Calu3 (cell line): ENCODE measurements at regions not wholly inside any gene's neighbourhood (a gene's known extent, or its start where the extent isn't known, plus 50 kb on each side); places are given as distances from the start of the nearest gene placed in this dataset.

Source experiments
- BruUV-seq: library from RNA; stranded (reverse); fragments of 400-500 nt; replicated peaks from 2 replicates; lab custom pipeline; 2021; lab: Mats Ljungman, UMichigan
- CTCF ChIA-PET: fragments of 300-600 bp; sonication (Branson Sonifier 250); formaldehyde crosslinking; loops from one replicate; lab custom pipeline; 2022; ENCODE audit warnings: antibody characterized with exemption; lab: Charles Lee
- DNase-seq: peaks from one replicate; pipeline ENCODE4 v3.0.0; 2022
- H3K27ac Mint-ChIP-seq: one replicate; pipeline ENCODE4 v1.8.0; 2022; ENCODE audit warnings: mixed read lengths; ENCODE audit not compliant: unreplicated experiment
- H3K27me3 Mint-ChIP-seq: one replicate; pipeline ENCODE4 v1.8.0; 2022; ENCODE audit warnings: mixed read lengths; ENCODE audit not compliant: unreplicated experiment
- H3K36me3 Mint-ChIP-seq: one replicate; pipeline ENCODE4 v1.8.0; 2022; ENCODE audit warnings: mild to moderate bottlenecking, moderate library complexity, mixed read lengths; ENCODE audit not compliant: insufficient read depth, unreplicated experiment
- H3K4me1 Mint-ChIP-seq: one replicate; pipeline ENCODE4 v1.8.0; 2022; ENCODE audit warnings: mild to moderate bottlenecking, low read depth, mixed read lengths; ENCODE audit not compliant: unreplicated experiment
- H3K4me3 Mint-ChIP-seq: one replicate; pipeline ENCODE4 v1.8.0; 2022; ENCODE audit warnings: mild to moderate bottlenecking, low read depth, moderate library complexity, mixed read lengths; ENCODE audit not compliant: unreplicated experiment
- H3K9me3 Mint-ChIP-seq: one replicate; pipeline ENCODE4 v1.8.0; 2022; ENCODE audit warnings: low read depth, mixed read lengths; ENCODE audit not compliant: unreplicated experiment
- CTCF ChIP-seq: fragments of 200-600 bp; IDR thresholded peaks from one replicate; pipeline ENCODE4 v1.8.0; 2022; ENCODE audit warnings: antibody characterized with exemption; ENCODE audit not compliant: unreplicated experiment
- intact Hi-C: fragments of 100-400 bp; cut with micrococcal nuclease; formaldehyde crosslinking; loops from one replicate; pipeline ENCODE4 v1.10.0; 2022; ENCODE audit not compliant: unreplicated experiment

DNA sequence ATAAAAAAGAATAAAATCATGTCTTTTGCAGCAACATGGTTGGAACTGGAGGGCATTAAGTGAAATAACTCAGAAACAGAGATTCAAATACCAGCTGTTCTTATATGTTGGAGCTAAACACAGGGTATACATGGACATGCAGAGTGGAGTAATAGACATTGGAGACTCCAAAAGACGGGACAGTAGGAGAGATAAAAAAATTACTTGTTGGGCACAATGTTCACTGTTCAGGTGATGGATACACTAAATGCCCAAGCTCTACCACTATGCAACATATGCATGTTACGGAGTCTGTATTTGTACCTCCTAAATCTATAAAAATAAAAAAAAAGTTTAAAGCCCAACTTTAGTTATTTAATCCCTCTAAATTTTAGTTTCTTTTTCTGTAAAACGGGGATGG lies 184.6 kb upstream of the TPK1 start:
- CTCF ChIA-PET = interaction anchor here (0.6 kb wide), 1 partner anchor 53 kb away, joined by 4 read pairs; no protein-coding TSS in a partner anchor
- no TSS peak for BruUV-seq
- Mint-ChIP-seq H3K9me3 (peaks cover 5% of the 10 kb centered on the region), H3K27me3 (no peaks in the 10 kb centered on the region), H3K36me3 (no peaks in the 10 kb centered on the region), H3K4me3 (no peak overlapping the region), H3K4me1 (no peaks in the 10 kb centered on the region), H3K27ac (no peak overlapping the region)
- intact Hi-C loops = no loop called here
- no peak for TF ChIP-seq CTCF
- DNase-seq = no peak

DNA sequence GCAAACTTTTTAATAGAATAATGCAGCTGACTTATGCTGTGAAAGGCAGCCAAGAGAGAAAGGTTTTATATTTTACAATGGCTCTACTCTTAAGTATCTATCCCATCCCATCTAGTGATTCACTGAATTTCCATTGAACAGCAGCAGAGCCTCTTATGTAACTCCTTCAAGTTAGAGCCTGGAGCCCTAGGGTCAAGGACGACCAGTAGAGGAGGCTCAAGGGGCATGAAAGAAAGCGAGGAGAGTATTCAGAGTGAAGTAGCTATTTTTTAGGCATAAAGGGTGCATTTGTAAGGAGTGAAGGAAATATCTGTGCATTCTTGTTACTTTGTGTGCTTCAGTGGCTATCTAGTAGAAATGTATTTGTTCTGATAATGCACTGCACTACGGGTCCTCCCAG lies 180.2 kb upstream of the TPK1 start:
- TF ChIP-seq CTCF = no peak
- intact Hi-C loops = loop anchor here (5.0 kb wide), 1 partner anchor 364 kb away; no protein-coding TSS in a partner anchor
- Mint-ChIP-seq H3K27me3 (no peaks in the 10 kb centered on the region), H3K4me3 (no peak overlapping the region), H3K4me1 (no peaks in the 10 kb centered on the region), H3K36me3 (no peaks in the 10 kb centered on the region), H3K9me3 (peaks cover 2% of the 10 kb centered on the region), H3K27ac (no peak overlapping the region)
- BruUV-seq = no TSS peak
- CTCF ChIA-PET = no interaction called here
- no peak for DNase-seq

- H3K36me3 Mint-ChIP-seq = no peaks in the 10 kb centered on the region
- CTCF ChIA-PET = no interaction called here
- no peak for DNase-seq
- intact Hi-C loops = no loop called here
- no peak overlapping the region for H3K27ac Mint-ChIP-seq
- no peaks in the 10 kb centered on the region for H3K4me1 Mint-ChIP-seq
- BruUV-seq = no TSS peak
- no peak overlapping the region for H3K4me3 Mint-ChIP-seq
- TF ChIP-seq CTCF = no peak
- H3K9me3 Mint-ChIP-seq = peaks cover 18% of the 10 kb centered on the region
- no peaks in the 10 kb centered on the region for H3K27me3 Mint-ChIP-seq
These were observed 174.0 kb upstream of the TPK1 start for GRCh38 chr7:145009876-145010275.

- peaks cover 32% of the 10 kb centered on the region for H3K9me3 Mint-ChIP-seq
- DNase-seq = no peak
- no peaks in the 10 kb centered on the region for H3K4me1 Mint-ChIP-seq
- CTCF ChIA-PET = no interaction called here
- BruUV-seq = no TSS peak
- no peaks in the 10 kb centered on the region for H3K36me3 Mint-ChIP-seq
- no peak overlapping the region for H3K27ac Mint-ChIP-seq
- no peak for TF ChIP-seq CTCF
- no peak overlapping the region for H3K4me3 Mint-ChIP-seq
- intact Hi-C loops = no loop called here
- H3K27me3 Mint-ChIP-seq = no peaks in the 10 kb centered on the region
These were observed 169.7 kb upstream of the TPK1 start for GRCh38 chr7:145005601-145006000.

DNA sequence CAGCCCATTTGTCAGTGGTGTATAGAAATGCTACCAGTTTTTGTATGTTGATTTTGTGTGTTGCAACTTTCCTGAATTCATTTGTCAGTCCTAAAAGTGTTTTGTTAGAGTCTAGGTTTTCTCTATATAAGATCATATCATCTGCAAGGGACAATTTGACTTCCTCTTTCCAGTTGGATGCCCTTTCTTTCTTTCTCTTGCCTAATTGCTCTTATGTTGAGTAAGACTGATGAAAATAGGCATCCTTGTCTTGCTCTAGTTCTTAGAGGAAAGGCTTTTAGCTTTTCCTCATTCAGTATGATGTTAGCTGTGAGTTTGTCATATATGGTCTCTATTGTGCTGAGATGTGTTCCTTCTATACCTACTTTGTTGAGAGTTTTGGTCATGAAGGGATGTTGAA lies 161.7 kb upstream of the TPK1 start:
- Mint-ChIP-seq H3K36me3 (no peaks in the 10 kb centered on the region), H3K27ac (no peak overlapping the region), H3K4me3 (no peak overlapping the region), H3K27me3 (no peaks in the 10 kb centered on the region), H3K4me1 (no peaks in the 10 kb centered on the region), H3K9me3 (peaks cover 28% of the 10 kb centered on the region)
- intact Hi-C loops = no loop called here
- CTCF ChIA-PET = no interaction called here
- DNase-seq = no peak
- no TSS peak for BruUV-seq
- TF ChIP-seq CTCF = no peak
